Osteoblast (primary cell): ENCODE measurements at regions not wholly inside any gene's neighbourhood (a gene's known extent, or its start where the extent isn't known, plus 50 kb on each side); places are given as distances from the start of the nearest gene placed in this dataset.

Experiments used
- DNase-seq: peaks from one replicate; pipeline ENCODE4 v3.0.0; 2011; ENCODE audit warnings: low spot score, mixed read lengths; ENCODE audit not compliant: insufficient read length; ENCODE audit errors: missing footprints
- H2AFZ ChIP-seq: 2 replicates; pipeline ENCODE4 v1.6.0; 2011; ENCODE audit warnings: mild to moderate bottlenecking, low read length
- H3K27ac ChIP-seq: 2 replicates; pipeline ENCODE4 v1.5.1; 2011; ENCODE audit warnings: mild to moderate bottlenecking, low read depth, low read length, moderate library complexity
- H3K27me3 ChIP-seq: 2 replicates; pipeline ENCODE4 v1.6.0; 2012; ENCODE audit warnings: mild to moderate bottlenecking, control low read depth, inconsistent platforms, low read length, moderate library complexity; ENCODE audit not compliant: insufficient read depth
- H3K36me3 ChIP-seq: 2 replicates; pipeline ENCODE4 v1.5.1; 2011; ENCODE audit warnings: mild to moderate bottlenecking, low read length, control low read depth, moderate library complexity; ENCODE audit not compliant: insufficient read depth
- H3K4me1 ChIP-seq: 2 replicates; pipeline ENCODE4 v1.5.1; 2011; ENCODE audit warnings: mild to moderate bottlenecking, low read length, control low read depth, moderate library complexity; ENCODE audit not compliant: insufficient read depth
- H3K4me2 ChIP-seq: 2 replicates; pipeline ENCODE4 v1.6.0; 2011; ENCODE audit warnings: mild to moderate bottlenecking, low read length; ENCODE audit not compliant: insufficient read depth
- H3K4me3 ChIP-seq: fragments of 200-600 bp; sonication (generic); 3 replicates; pipeline ENCODE4 v1.5.1; 2012; ENCODE audit warnings: mild to moderate bottlenecking, low read length, inconsistent platforms; ENCODE audit not compliant: insufficient read depth
- H3K79me2 ChIP-seq: 2 replicates; pipeline ENCODE4 v1.6.0; 2012; ENCODE audit warnings: mild to moderate bottlenecking, low read length, control low read depth, inconsistent platforms; ENCODE audit not compliant: insufficient read depth
- H3K9me3 ChIP-seq: 2 replicates; pipeline ENCODE4 v1.5.1; 2011; ENCODE audit warnings: low read depth, low read length, control low read depth
- H4K20me1 ChIP-seq: 2 replicates; pipeline ENCODE4 v1.6.0; 2012; ENCODE audit warnings: mild to moderate bottlenecking, low read length, control low read depth; ENCODE audit not compliant: insufficient read depth
- CTCF ChIP-seq: IDR thresholded peaks from 2 replicates; pipeline ENCODE4 v1.5.1; 2011; ENCODE audit warnings: mild to moderate bottlenecking, low read depth, low read length, moderate library complexity; ENCODE audit errors: extremely low read depth

GRCh38 chr1:199290186-199290585 lies 651.3 kb downstream of the PTPRC start:
- H3K4me2 ChIP-seq, result no peak overlapping the region
- no peaks in the 10 kb centered on the region for H4K20me1 ChIP-seq
- no peak overlapping the region for H3K4me3 ChIP-seq

GRCh38 chr1:199291022-199291740 lies 652.3 kb downstream of the PTPRC start:
- Histone ChIP-seq H2AFZ (no peak overlapping the region), H3K4me2 (no peak overlapping the region)

More at GRCh38 chr1:199290186-199290585, 651.3 kb downstream of the PTPRC start:
- DNase-seq, result no peak
- H3K27ac ChIP-seq, result no peak overlapping the region
- H3K4me1 ChIP-seq, result no peaks in the 10 kb centered on the region
- TF ChIP-seq CTCF, result no peak
- no peaks in the 10 kb centered on the region for H3K27me3 ChIP-seq
- H3K79me2 ChIP-seq, result no peaks in the 10 kb centered on the region
- H2AFZ ChIP-seq, result no peak overlapping the region
- H3K36me3 ChIP-seq, result no peaks in the 10 kb centered on the region
- H3K9me3 ChIP-seq, result no peaks in the 10 kb centered on the region

GRCh38 chr1:199292896-199293295 lies 654.1 kb downstream of the PTPRC start:
- no peak for TF ChIP-seq CTCF
- Histone ChIP-seq H3K9me3 (no peaks in the 10 kb centered on the region), H3K4me1 (peaks cover 5% of the 10 kb centered on the region), H3K27ac (no peak overlapping the region), H4K20me1 (no peaks in the 10 kb centered on the region), H3K4me3 (no peak overlapping the region), H3K36me3 (no peaks in the 10 kb centered on the region), H3K79me2 (no peaks in the 10 kb centered on the region), H3K27me3 (no peaks in the 10 kb centered on the region), H2AFZ (no peak overlapping the region), H3K4me2 (no peak overlapping the region)
- no peak for DNase-seq

More at GRCh38 chr1:199291022-199291740, 652.3 kb downstream of the PTPRC start:
- H3K4me3 ChIP-seq, result no peak overlapping the region
- H4K20me1 ChIP-seq, result no peaks in the 10 kb centered on the region
- H3K27me3 ChIP-seq, result no peaks in the 10 kb centered on the region
- H3K4me1 ChIP-seq, result no peaks in the 10 kb centered on the region
- no peak for DNase-seq
- H3K9me3 ChIP-seq, result no peaks in the 10 kb centered on the region
- H3K79me2 ChIP-seq, result no peaks in the 10 kb centered on the region
- TF ChIP-seq CTCF, result no peak
- H3K36me3 ChIP-seq, result no peaks in the 10 kb centered on the region
- H3K27ac ChIP-seq, result no peak overlapping the region

GRCh38 chr1:199295107-199295506 lies 656.3 kb downstream of the PTPRC start:
- Histone ChIP-seq H3K4me2 (no peak overlapping the region), H3K9me3 (no peaks in the 10 kb centered on the region), H4K20me1 (no peaks in the 10 kb centered on the region), H3K4me1 (peaks cover 15% of the 10 kb centered on the region), H2AFZ (no peak overlapping the region), H3K27ac (no peak overlapping the region), H3K79me2 (no peaks in the 10 kb centered on the region), H3K27me3 (no peaks in the 10 kb centered on the region), H3K36me3 (no peaks in the 10 kb centered on the region), H3K4me3 (no peak overlapping the region)
- TF ChIP-seq CTCF, result no peak
- DNase-seq, result no peak
